Activated T-helper 1 cell treated with anti-CD3 and anti-CD28 coated beads, Interleukin-12 subunit alpha, Interleukin-12 subunit beta, Interleukin-2, Interleukin-4 antibody, amounts not matched to agents 30 ng/mL and 10 ng/mL and 1 ng/mL, durations not matched to agents 14 hours and 24 hours and 36 hours (primary cell): ENCODE measurements at regions not wholly inside any gene's neighbourhood (a gene's known extent, or its start where the extent isn't known, plus 50 kb on each side); places are given as distances from the start of the nearest gene placed in this dataset.

Experiments
- DNase-seq: peaks from one replicate; pipeline ENCODE4 v3.0.0; 2021; ENCODE audit warnings: low spot score
- H3K27ac Mint-ChIP-seq: one replicate; pipeline ENCODE4 v1.8.0; 2021; ENCODE audit warnings: mild to moderate bottlenecking, mixed read lengths
- H3K27me3 Mint-ChIP-seq: one replicate; pipeline ENCODE4 v1.8.0; 2022; ENCODE audit warnings: mild to moderate bottlenecking, moderate library complexity, mixed read lengths; ENCODE audit not compliant: insufficient read depth
- H3K36me3 Mint-ChIP-seq: one replicate; pipeline ENCODE4 v1.8.0; 2021; ENCODE audit warnings: low read depth, mixed read lengths
- H3K4me1 Mint-ChIP-seq: one replicate; pipeline ENCODE4 v1.8.0; 2021; ENCODE audit warnings: low read depth, mixed read lengths
- H3K4me3 Mint-ChIP-seq: one replicate; pipeline ENCODE4 v1.8.0; 2021; ENCODE audit warnings: mild to moderate bottlenecking, moderate library complexity, mixed read lengths
- H3K9me3 Mint-ChIP-seq: one replicate; pipeline ENCODE4 v1.8.0; 2021; ENCODE audit warnings: mixed read lengths
- intact Hi-C: fragments of 100-400 bp; cut with micrococcal nuclease; formaldehyde crosslinking; loops from one replicate; pipeline ENCODE4 v1.15.1; 2024

- Mint-ChIP-seq H3K27me3 (no peaks in the 10 kb centered on the region), H3K27ac (no peak overlapping the region), H3K4me1 (no peaks in the 10 kb centered on the region), H3K9me3 (peaks cover 7% of the 10 kb centered on the region), H3K36me3 (no peaks in the 10 kb centered on the region), H3K4me3 (no peak overlapping the region)
- DNase-seq, result no peak
- intact Hi-C loops, result no loop called here
These were observed 289.3 kb downstream of the ZNF608 start for GRCh38 chr5:124457101-124457500.

DNA sequence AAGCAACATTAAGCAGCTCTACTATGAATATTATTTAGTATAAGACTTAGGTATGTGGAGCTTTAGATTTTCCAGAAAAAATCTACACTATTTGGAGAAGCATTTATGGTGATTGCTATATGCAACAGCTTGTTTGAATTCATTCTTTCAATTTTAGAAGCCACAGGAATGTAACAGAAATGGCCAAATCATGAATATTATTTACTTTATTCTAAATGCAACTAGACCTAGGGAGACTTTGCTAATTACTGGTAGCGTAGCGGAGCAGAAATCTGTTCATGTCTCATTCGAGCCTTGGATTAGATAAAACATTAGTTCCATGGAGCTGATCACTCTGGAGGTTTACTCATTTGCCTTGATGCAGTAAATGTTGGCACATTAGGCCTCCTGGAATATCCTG lies 290.2 kb downstream of the ZNF608 start:
- no peak for DNase-seq
- no peaks in the 10 kb centered on the region for H3K4me1 Mint-ChIP-seq
- H3K27ac Mint-ChIP-seq, result no peak overlapping the region
- no peaks in the 10 kb centered on the region for H3K27me3 Mint-ChIP-seq
- intact Hi-C loops, result no loop called here
- H3K9me3 Mint-ChIP-seq, result peaks cover 7% of the 10 kb centered on the region
- no peak overlapping the region for H3K4me3 Mint-ChIP-seq
- H3K36me3 Mint-ChIP-seq, result no peaks in the 10 kb centered on the region

DNA sequence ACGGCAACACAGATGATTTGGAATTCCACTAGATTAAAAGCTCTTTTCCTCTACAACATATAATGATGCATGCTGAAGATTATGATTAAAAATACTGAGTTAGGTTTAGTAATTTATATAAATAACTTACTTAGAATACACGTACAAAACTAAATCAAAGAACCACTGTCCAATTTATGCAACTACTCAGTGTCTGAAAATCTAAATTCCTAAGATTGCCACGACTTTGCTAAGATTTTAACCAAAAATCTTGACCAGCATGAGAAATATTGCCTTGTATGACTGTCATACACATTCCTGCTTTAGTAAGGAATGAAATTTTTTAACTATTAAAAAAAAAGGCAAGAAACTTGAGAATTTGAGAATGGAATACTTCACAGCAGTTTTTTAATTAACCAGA lies 292.4 kb downstream of the ZNF608 start:
- Mint-ChIP-seq H3K36me3 (no peaks in the 10 kb centered on the region), H3K4me3 (no peak overlapping the region), H3K27me3 (no peaks in the 10 kb centered on the region), H3K4me1 (no peaks in the 10 kb centered on the region), H3K27ac (no peak overlapping the region), H3K9me3 (no peaks in the 10 kb centered on the region)
- intact Hi-C loops, result no loop called here
- no peak for DNase-seq

DNA sequence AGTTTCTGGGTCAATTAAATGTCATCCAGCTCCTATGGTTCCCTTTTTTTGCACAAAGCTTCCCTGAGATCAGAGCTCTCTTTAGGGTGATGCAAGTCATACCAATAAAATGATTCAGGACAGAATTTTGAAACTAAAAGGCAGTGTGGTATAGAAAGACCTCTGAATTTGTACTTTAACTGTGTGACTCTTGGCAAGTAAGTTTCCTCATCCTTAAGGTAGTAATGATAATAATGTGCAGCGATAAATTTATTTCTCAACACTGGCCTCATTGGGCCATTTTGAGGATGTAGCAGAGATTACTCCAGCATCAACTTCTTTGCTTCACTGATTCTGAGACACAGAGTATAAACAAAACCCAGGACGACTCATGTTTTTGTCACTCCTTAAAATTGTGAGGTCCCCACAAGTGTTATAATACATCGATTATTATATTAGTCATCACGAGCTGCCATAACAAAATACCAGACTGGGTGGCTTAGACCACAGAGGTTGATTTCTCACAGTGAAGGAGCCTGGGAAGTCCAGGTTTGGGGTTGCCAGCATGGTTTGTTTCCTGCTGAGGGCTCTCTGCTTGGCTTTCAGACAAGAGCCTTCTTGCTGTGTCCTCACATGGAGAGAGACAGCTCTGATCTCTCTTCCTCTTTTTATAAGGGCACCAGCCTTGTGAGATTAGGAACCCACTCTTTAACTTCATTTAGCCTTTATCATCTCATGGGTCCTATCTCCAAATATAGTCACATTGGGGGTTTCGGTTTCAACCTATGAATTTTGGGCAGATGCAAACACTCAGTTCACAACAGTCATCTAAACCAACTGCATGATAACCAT lies 293.0 kb downstream of the ZNF608 start:
- Mint-ChIP-seq H3K4me1 (no peaks in the 10 kb centered on the region), H3K27me3 (no peaks in the 10 kb centered on the region), H3K4me3 (no peak overlapping the region), H3K9me3 (no peaks in the 10 kb centered on the region), H3K36me3 (no peaks in the 10 kb centered on the region), H3K27ac (no peak overlapping the region)
- intact Hi-C loops, result no loop called here
- DNase-seq, result no peak

DNA sequence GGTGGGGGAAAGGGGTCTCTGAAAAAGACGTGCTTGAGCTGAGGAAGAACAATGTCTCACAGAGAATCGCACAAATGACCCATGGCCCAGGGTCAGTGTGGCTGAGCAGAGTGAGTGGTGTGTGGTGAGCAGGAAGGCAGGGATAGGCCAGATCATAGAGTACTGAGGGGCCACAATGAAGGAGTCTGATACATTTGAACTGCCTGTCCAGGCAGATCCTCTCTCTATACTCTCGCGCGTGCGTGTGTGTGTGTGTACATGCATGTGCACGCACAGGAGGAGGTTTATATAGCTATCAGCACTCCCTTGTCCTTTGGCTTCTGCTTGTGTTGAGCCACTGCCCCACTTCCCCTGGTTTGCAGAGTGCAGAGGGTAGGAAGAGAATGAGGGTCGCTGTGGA lies 294.0 kb downstream of the ZNF608 start:
- no peaks in the 10 kb centered on the region for H3K36me3 Mint-ChIP-seq
- H3K27ac Mint-ChIP-seq, result no peak overlapping the region
- H3K4me1 Mint-ChIP-seq, result no peaks in the 10 kb centered on the region
- no peak for DNase-seq
- H3K27me3 Mint-ChIP-seq, result no peaks in the 10 kb centered on the region
- intact Hi-C loops, result no loop called here
- H3K4me3 Mint-ChIP-seq, result no peak overlapping the region
- no peaks in the 10 kb centered on the region for H3K9me3 Mint-ChIP-seq

DNA sequence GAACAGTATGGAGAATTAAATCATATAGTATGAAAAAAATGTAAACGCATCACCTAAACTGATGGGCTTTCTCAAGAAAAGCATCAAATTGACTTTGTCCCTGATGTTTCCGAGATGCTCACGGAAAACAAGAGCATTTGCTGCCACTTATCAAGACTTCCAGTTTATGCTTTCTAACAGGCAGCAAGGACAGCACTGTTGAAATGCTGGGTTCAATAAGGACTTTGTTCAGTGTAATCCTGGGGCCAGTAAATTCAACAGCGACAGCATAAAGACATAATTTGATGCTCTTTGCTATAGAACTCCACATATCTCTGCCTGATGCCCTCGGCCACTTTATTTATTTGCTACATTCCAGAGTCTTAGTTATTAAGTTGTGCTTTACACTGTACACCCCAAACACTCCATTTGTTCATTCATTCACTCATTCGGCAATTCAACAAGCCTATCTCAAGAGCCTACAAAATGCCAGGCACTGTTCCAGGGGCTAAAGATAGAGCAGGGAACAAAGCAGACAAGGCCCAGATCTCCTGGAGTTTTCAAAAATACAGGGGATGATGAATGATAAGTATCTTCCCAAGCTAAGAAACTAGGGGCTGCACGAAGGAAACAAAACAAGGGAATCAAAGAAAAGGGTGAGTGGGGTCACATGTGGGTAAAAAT lies 294.6 kb downstream of the ZNF608 start:
- Mint-ChIP-seq H3K27me3 (no peaks in the 10 kb centered on the region), H3K4me3 (no peak overlapping the region), H3K9me3 (no peaks in the 10 kb centered on the region), H3K36me3 (no peaks in the 10 kb centered on the region), H3K27ac (no peak overlapping the region), H3K4me1 (no peaks in the 10 kb centered on the region)
- intact Hi-C loops, result no loop called here
- DNase-seq, result no peak

GRCh38 chr5:124446120-124446519 lies 300.3 kb downstream of the ZNF608 start:
- H3K27me3 Mint-ChIP-seq, result no peaks in the 10 kb centered on the region
- intact Hi-C loops, result no loop called here
- DNase-seq, result no peak
- no peaks in the 10 kb centered on the region for H3K36me3 Mint-ChIP-seq
- no peaks in the 10 kb centered on the region for H3K4me1 Mint-ChIP-seq
- no peak overlapping the region for H3K27ac Mint-ChIP-seq
- no peaks in the 10 kb centered on the region for H3K9me3 Mint-ChIP-seq
- H3K4me3 Mint-ChIP-seq, result no peak overlapping the region

DNA sequence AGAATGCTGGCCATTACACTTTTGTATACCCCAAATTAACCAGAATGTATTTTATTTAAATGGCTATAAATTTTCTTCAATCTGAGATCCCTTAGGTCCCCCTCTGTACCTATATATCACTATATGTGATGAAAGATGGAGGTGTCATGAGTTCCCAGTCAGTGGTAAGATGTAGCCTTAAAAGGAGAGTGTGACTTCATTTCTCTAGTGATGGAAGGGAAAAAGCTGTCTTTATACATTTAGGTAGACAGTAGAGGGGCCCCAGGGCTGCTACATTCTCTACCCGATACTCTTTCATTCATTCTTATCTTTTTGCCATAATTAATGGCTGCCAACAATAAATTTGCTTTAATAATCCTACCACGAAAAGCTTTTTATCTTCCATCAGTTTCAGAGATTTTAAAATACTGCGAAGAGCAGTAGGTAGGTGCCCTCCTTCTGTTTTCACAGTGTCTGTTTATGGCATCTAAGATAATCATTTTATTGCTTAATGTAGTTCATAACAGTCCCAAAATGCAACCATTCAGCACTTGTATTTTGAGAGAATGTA lies 301.3 kb downstream of the ZNF608 start:
- no peaks in the 10 kb centered on the region for H3K4me1 Mint-ChIP-seq
- intact Hi-C loops, result no loop called here
- no peaks in the 10 kb centered on the region for H3K36me3 Mint-ChIP-seq
- no peaks in the 10 kb centered on the region for H3K9me3 Mint-ChIP-seq
- DNase-seq, result no peak
- no peak overlapping the region for H3K27ac Mint-ChIP-seq
- H3K27me3 Mint-ChIP-seq, result no peaks in the 10 kb centered on the region
- no peak overlapping the region for H3K4me3 Mint-ChIP-seq

DNA sequence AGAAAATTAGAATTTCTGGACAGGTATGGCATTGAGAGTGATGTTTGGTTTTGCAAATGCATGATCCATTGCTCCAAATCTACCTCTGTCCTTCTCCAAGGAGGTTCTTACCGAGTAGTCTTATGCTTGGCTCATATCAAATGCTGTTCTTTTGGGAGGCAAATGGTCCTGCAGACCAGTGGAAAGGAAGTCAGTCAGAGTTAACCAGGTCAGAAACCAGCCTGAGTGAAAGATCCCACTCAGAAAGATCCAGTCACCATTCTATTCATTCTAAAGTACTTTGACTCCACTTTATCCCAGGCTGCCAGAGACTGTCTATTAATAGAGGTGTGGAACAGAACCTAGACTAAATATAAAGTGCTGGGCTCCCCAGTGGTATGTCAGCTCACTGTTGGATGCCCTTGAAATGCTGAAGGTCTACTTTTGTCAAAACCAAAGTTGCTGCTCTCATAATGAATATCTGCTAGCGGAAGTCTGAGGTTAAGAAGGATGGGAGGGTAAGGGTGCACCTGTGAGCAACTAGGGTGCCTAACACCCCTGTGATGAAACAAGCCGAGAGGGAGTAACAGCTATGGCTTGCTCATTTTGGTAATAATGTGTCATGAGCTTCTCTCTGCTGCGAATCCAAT lies 302.2 kb downstream of the ZNF608 start:
- no peak for DNase-seq
- Mint-ChIP-seq H3K4me1 (no peaks in the 10 kb centered on the region), H3K4me3 (no peak overlapping the region), H3K9me3 (no peaks in the 10 kb centered on the region), H3K36me3 (no peaks in the 10 kb centered on the region), H3K27ac (no peak overlapping the region), H3K27me3 (no peaks in the 10 kb centered on the region)
- intact Hi-C loops, result no loop called here

DNA sequence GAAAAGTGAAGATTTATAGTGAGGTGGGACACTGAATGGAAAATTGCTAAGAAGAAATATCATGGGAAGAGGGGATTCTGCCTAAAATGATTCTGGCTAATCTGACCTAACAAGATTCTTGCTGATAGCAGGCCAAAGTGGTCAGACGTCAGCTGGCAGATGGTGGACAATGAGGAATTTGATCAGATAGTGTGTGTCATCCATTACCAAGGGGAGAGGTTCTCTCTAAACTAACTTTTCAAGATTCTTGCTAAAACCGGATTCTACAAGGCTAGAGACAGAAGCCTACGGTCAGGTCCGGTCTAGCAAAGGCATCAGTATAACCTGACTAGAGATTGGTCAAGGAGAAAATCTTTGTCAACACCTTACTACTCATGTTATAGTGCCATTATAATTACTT lies 306.0 kb downstream of the ZNF608 start:
- Mint-ChIP-seq H3K27me3 (no peaks in the 10 kb centered on the region), H3K4me1 (no peaks in the 10 kb centered on the region), H3K36me3 (no peaks in the 10 kb centered on the region), H3K27ac (no peak overlapping the region), H3K9me3 (no peaks in the 10 kb centered on the region), H3K4me3 (no peak overlapping the region)
- intact Hi-C loops, result no loop called here
- no peak for DNase-seq

- no peak for DNase-seq
- no peaks in the 10 kb centered on the region for H3K36me3 Mint-ChIP-seq
- H3K27ac Mint-ChIP-seq, result no peak overlapping the region
- H3K4me1 Mint-ChIP-seq, result no peaks in the 10 kb centered on the region
- no peaks in the 10 kb centered on the region for H3K9me3 Mint-ChIP-seq
- no peaks in the 10 kb centered on the region for H3K27me3 Mint-ChIP-seq
- intact Hi-C loops, result no loop called here
- no peak overlapping the region for H3K4me3 Mint-ChIP-seq
These were observed 306.8 kb downstream of the ZNF608 start for GRCh38 chr5:124439609-124440008.

DNA sequence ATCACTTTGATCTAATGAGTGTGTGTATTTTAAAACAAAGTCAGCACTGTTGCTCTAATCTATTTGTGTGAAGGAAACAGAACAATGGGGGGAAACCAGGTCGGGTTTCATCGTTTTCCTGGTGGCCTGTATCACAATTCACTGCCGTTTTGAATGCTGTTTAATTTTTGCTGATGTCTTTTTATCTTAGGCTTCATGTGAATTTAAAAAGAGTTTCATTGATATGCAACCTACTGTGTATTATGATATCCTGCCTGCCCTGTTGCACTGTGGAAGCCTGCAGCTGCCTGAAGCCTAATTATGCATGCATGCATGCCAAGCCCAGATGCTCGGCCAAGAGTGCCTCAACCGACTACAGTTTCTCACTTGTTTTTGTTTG lies 307.5 kb downstream of the ZNF608 start:
- DNase-seq, result no peak
- Mint-ChIP-seq H3K9me3 (no peaks in the 10 kb centered on the region), H3K27me3 (no peaks in the 10 kb centered on the region), H3K27ac (no peak overlapping the region), H3K4me1 (no peaks in the 10 kb centered on the region), H3K4me3 (no peak overlapping the region), H3K36me3 (no peaks in the 10 kb centered on the region)
- intact Hi-C loops, result no loop called here
